GM12878 (cell line): ENCODE measurements at regions not wholly inside any gene's neighbourhood (a gene's known extent, or its start where the extent isn't known, plus 50 kb on each side); places are given as distances from the start of the nearest gene placed in this dataset.

Experiments used
- ATAC-seq: fragments of 200-7000 bp; cut with Tn5 transposase; 3 replicates; pipeline ENCODE4 v1.9.1; 2020; ENCODE audit warnings: mild to moderate bottlenecking, moderate library complexity
- BruUV-seq: library from RNA; stranded (reverse); fragments of 400-500 nt; replicated peaks from 2 replicates; lab custom pipeline; 2021; lab: Mats Ljungman, UMichigan
- CTCF ChIA-PET: fragments of 300-600 bp; sonication (Branson Sonifier 250); formaldehyde crosslinking; extraction: SDS; loops from one replicate; lab custom pipeline; 2021; ENCODE audit warnings: inconsistent platforms; lab: Yijun Ruan, JAX
- POLR2A ChIA-PET: fragments of 350-600 bp; formaldehyde crosslinking; extraction: SDS; loops from one replicate; lab custom pipeline; 2021; ENCODE audit warnings: inconsistent platforms; lab: Charles Lee
- RAD21 ChIA-PET: fragments of 300-600 bp; sonication (Branson Sonifier 250); formaldehyde crosslinking; loops from one replicate; lab custom pipeline; 2023; ENCODE audit warnings: antibody characterized with exemption; ENCODE audit not compliant: unreplicated experiment; lab: Charles Lee
- SMC1A ChIA-PET: fragments of 300-600 bp; sonication (Branson Sonifier 250); formaldehyde crosslinking; loops from one replicate; lab custom pipeline; 2023; ENCODE audit not compliant: unreplicated experiment, uncharacterized antibody; lab: Charles Lee
- DNase-seq: peaks from one replicate; pipeline ENCODE4 v3.0.0-alpha.2; 2011; ENCODE audit warnings: low read depth, low spot score
- FAIRE-seq: peaks from 3 replicates; lab custom pipeline; 2011; peaks lifted over from hg19 to GRCh38; lab: Jason Lieb, UNC
- H2AFZ ChIP-seq: 2 replicates; pipeline ENCODE4 v1.6.0; 2011; ENCODE audit warnings: low read depth, low read length, control low read depth; ENCODE audit not compliant: control insufficient read depth
- H3K27ac ChIP-seq: 2 replicates; pipeline ENCODE4 v1.5.1; 2011; ENCODE audit warnings: control low read depth; ENCODE audit not compliant: control insufficient read depth, insufficient read depth
- H3K27me3 ChIP-seq, 2 experiments: replicated peaks in 1 of 2; 2 replicates each; pipeline versions ENCODE4 v1.6.0 to v1.6.1; 2011; ENCODE audit warnings: low read length in 1 of 2; ENCODE audit not compliant: control insufficient read depth in 2 of 2, insufficient read depth in 2 of 2
- H3K36me3 ChIP-seq, 2 experiments: 2 replicates each; pipeline ENCODE4 v1.5.1; 2011; ENCODE audit warnings: low read length in 1 of 2; ENCODE audit not compliant: control insufficient read depth in 2 of 2, insufficient read depth in 2 of 2
- H3K4me1 ChIP-seq: 2 replicates; pipeline ENCODE4 v1.6.1; 2011; ENCODE audit warnings: mild to moderate bottlenecking, low read length, moderate library complexity, mixed read lengths; ENCODE audit not compliant: control insufficient read depth, insufficient read depth
- H3K4me2 ChIP-seq: 2 replicates; pipeline ENCODE4 v1.6.0; 2011; ENCODE audit warnings: control low read depth; ENCODE audit not compliant: control insufficient read depth, insufficient read depth
- H3K4me3 ChIP-seq: fragments of 200-600 bp; sonication (generic); 2 replicates; pipeline ENCODE4 v1.5.1; 2016
- H3K79me2 ChIP-seq: 2 replicates; pipeline ENCODE4 v1.6.0; 2011; ENCODE audit warnings: low read length; ENCODE audit not compliant: control insufficient read depth, insufficient read depth
- H3K9ac ChIP-seq: 2 replicates; pipeline ENCODE4 v1.8.0; 2011; ENCODE audit warnings: low read length, control low read depth, mixed read lengths; ENCODE audit not compliant: control insufficient read depth, insufficient read depth
- H3K9me3 ChIP-seq: replicated peaks from 3 replicates; pipeline ENCODE4 v1.5.1; 2011; ENCODE audit warnings: mild to moderate bottlenecking, low read length; ENCODE audit not compliant: control insufficient read depth, insufficient read depth
- H4K20me1 ChIP-seq: 2 replicates; pipeline ENCODE4 v1.6.0; 2011; ENCODE audit not compliant: control insufficient read depth, insufficient read depth
- BHLHE40 ChIP-seq, 2 experiments: fragments of 450-650 bp in 1 of 2; IDR thresholded peaks; 2 replicates each; pipeline ENCODE4 v1.6.1; 2011 to 2017; ENCODE audit warnings: low read depth in 2 of 2, borderline replicate concordance in 1 of 2, improper control_type of control experiment in 1 of 2, low read length in 1 of 2, mild to moderate bottlenecking in 1 of 2
- CBX5 ChIP-seq: sonication (generic); IDR thresholded peaks from 2 replicates; pipeline ENCODE4 v1.6.1; 2016; ENCODE audit warnings: low read depth, moderate library complexity, mild to moderate bottlenecking, inconsistent platforms
- ESRRA ChIP-seq: IDR thresholded peaks from 2 replicates; pipeline ENCODE4 v1.6.1; 2012; ENCODE audit warnings: mild to moderate bottlenecking, low read length, improper control_type of control experiment
- HDAC2 ChIP-seq: fragments of 200-600 bp; sonication (generic); IDR thresholded peaks from 2 replicates; pipeline ENCODE4 v1.6.1; 2017
- JUND ChIP-seq: IDR thresholded peaks from 2 replicates; pipeline ENCODE4 v1.6.1; 2012; ENCODE audit warnings: low read depth, mild to moderate bottlenecking, low read length, improper control_type of control experiment, moderate library complexity
- KAT2A ChIP-seq: conservative IDR thresholded peaks from 2 replicates; pipeline ENCODE4 v1.6.1; 2011; ENCODE audit warnings: low read depth, low read length; ENCODE audit not compliant: control insufficient read depth
- LARP7 ChIP-seq: fragments of 450-650 bp; IDR thresholded peaks from 2 replicates; pipeline ENCODE4 v1.6.1; 2017; ENCODE audit warnings: mild to moderate bottlenecking
- NFYB ChIP-seq: IDR thresholded peaks from 2 replicates; pipeline ENCODE4 v1.6.1; 2011; ENCODE audit warnings: low read depth, mild to moderate bottlenecking, low read length, improper control_type of control experiment, moderate library complexity; ENCODE audit not compliant: insufficient read depth
- NR2C2 ChIP-seq: IDR thresholded peaks from 2 replicates; pipeline ENCODE4 v1.6.1; 2011; ENCODE audit warnings: borderline replicate concordance, low read depth; ENCODE audit not compliant: control insufficient read depth, insufficient read length
- SREBF2 ChIP-seq: IDR thresholded peaks from 2 replicates; pipeline ENCODE4 v1.6.1; 2012; ENCODE audit warnings: mild to moderate bottlenecking, low read length
- SUPT20H ChIP-seq: IDR thresholded peaks from 2 replicates; pipeline ENCODE4 v1.6.1; 2011; ENCODE audit warnings: low read depth, mild to moderate bottlenecking, low read length, moderate library complexity, borderline replicate concordance; ENCODE audit not compliant: control insufficient read depth
- TCF3 ChIP-seq: IDR thresholded peaks from 2 replicates; pipeline ENCODE4 v1.6.1; 2012; ENCODE audit warnings: low read depth, mild to moderate bottlenecking, low read length, borderline replicate concordance; ENCODE audit not compliant: insufficient read depth
- WGBS: methylation state at CpG from one replicate; pipeline ENCODE4 v1.1.6; 2016; ENCODE audit warnings: low lambda C conversion rate; ENCODE audit not compliant: insufficient replicate concordance, insufficient coverage; ENCODE audit errors: missing lambda C conversion rate; 5-methylcytosine and 5-hydroxymethylcytosine counted together
- in situ Hi-C: fragments of 300-500 bp; cut with MboI; formaldehyde crosslinking; loops from 9 replicates; pipeline ENCODE4 v1.14.3; 2018; ENCODE audit warnings: mixed read lengths
- intact Hi-C: fragments of 100-400 bp; cut with micrococcal nuclease; formaldehyde crosslinking; loops from one replicate; pipeline ENCODE4 v1.14.2; 2022; ENCODE audit not compliant: unreplicated experiment
- TF ChIP-seq, protein P1 (sequence below): fragments of 450-650 bp; IDR thresholded peaks from 2 replicates; pipeline ENCODE4 v1.6.1; 2017; ENCODE audit warnings: low read depth, mild to moderate bottlenecking, moderate library complexity

DNA sequence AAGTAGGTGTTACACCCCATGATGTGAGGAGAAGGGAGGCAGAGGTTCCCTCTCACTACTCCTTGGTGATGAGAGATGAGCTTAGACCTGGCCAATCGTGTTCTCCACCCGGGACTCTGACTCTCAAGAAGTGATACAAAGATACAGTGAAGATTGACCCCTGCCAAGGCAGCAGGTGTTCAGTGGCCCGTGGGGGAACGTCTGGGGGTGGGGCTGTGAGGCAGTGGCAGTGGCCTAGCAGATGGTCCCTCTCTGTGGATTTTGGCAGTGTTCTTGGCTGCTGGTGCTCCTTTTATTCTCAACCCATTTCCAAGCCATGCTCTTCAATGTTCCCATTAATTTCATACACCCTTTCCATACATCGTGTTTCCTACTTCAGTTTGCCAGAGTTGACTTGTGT lies 120.4 kb upstream of the NEDD4L start:
- no peak overlapping the region for H2AFZ ChIP-seq
- no peaks in the 10 kb centered on the region for H3K36me3 ChIP-seq
- in situ Hi-C loops (no loop called here), intact Hi-C loops (no loop called here)
- H3K27ac ChIP-seq: no peak overlapping the region
- ATAC-seq (no peak), DNase-seq (no peak), FAIRE-seq (no peak)
- no peaks in the 10 kb centered on the region for H3K79me2 ChIP-seq
- SMC1A ChIA-PET: no interaction called here
- H3K27me3 ChIP-seq: no peaks in the 10 kb centered on the region
- no peaks in the 10 kb centered on the region for H3K9me3 ChIP-seq
- H3K4me1 ChIP-seq: no peaks in the 10 kb centered on the region
- RAD21 ChIA-PET: no interaction called here
- no peaks in the 10 kb centered on the region for H4K20me1 ChIP-seq
- BruUV-seq: no TSS peak
- 31% methylated on average over 5 of the region's 5 CpGs for WGBS
- no peak overlapping the region for H3K4me3 ChIP-seq
- CTCF ChIA-PET: no interaction called here
- no peak overlapping the region for H3K9ac ChIP-seq
- POLR2A ChIA-PET: no interaction called here
- H3K4me2 ChIP-seq: no peak overlapping the region
- TF ChIP-seq NFYB (no peak), NR2C2 (no peak), SREBF2 (no peak), KAT2A (no peak), TCF3 (no peak), ESRRA (no peak), LARP7 (no peak), SUPT20H (no peak), CBX5 (no peak), JUND (no peak), BHLHE40 (IDR thresholded peaks at IDR 0.05; ENCODE audit: borderline replicate concordance in 1 of 2, low read depth in 2 of 2, low read length in 1 of 2) (no peak), HDAC2 (no peak)
- TF ChIP-seq, protein P1, sequence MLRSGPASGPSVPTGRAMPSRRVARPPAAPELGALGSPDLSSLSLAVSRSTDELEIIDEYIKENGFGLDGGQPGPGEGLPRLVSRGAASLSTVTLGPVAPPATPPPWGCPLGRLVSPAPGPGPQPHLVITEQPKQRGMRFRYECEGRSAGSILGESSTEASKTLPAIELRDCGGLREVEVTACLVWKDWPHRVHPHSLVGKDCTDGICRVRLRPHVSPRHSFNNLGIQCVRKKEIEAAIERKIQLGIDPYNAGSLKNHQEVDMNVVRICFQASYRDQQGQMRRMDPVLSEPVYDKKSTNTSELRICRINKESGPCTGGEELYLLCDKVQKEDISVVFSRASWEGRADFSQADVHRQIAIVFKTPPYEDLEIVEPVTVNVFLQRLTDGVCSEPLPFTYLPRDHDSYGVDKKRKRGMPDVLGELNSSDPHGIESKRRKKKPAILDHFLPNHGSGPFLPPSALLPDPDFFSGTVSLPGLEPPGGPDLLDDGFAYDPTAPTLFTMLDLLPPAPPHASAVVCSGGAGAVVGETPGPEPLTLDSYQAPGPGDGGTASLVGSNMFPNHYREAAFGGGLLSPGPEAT: no peak
- TF ChIP-seq, all 136 proteins: peak for 0
